ENCODE measurements at regions not wholly inside any gene's neighbourhood (a gene's known extent, or its start where the extent isn't known, plus 50 kb on each side); places are given as distances from the start of the nearest gene placed in this dataset.

- 63% methylated on average over 1 of the region's 1 CpG for WGBS
- DNase-seq (ENCODE audit: low spot score): no peak
- H3K9ac ChIP-seq (ENCODE audit: low read depth in 1 of 2, low read length in 2 of 2): no peak overlapping the region
Measured at GRCh38 chr5:98638701-98639100, 134.8 kb upstream of the RGMB start.

GRCh38 chr5:98639274-98639673, 134.2 kb upstream of the RGMB start:
- 56% methylated on average over 2 of the region's 2 CpGs for WGBS
- H3K4me3 ChIP-seq (ENCODE audit: low read depth in 1 of 3, low read length in 3 of 3): no peak overlapping the region
- peaks cover 0 to 3% (median 0%) of the 10 kb centered on the region in 4 donors for H3K27me3 ChIP-seq (ENCODE audit: control insufficient read depth in 4 of 4, insufficient read depth in 4 of 4, low read length in 3 of 4)
- no peak for DNase-seq (ENCODE audit: low spot score)
- H3K9ac ChIP-seq (ENCODE audit: low read depth in 1 of 2, low read length in 2 of 2): no peak overlapping the region
- no peaks in the 10 kb centered on the region for H3K4me1 ChIP-seq (ENCODE audit: control insufficient read depth in 4 of 4, insufficient read depth in 4 of 4, low read length in 3 of 4)
- H3K36me3 ChIP-seq (ENCODE audit: control insufficient read depth in 4 of 4, insufficient read depth in 3 of 4, low read depth in 1 of 4, low read length in 3 of 4): no peaks in the 10 kb centered on the region
- H3K9me3 ChIP-seq (ENCODE audit: control insufficient read depth in 4 of 4, low read length in 3 of 4): no peaks in the 10 kb centered on the region
- no peak overlapping the region for H3K27ac ChIP-seq (ENCODE audit: low read depth in 1 of 2, low read length in 2 of 2)
- TF ChIP-seq HNF4G (IDR thresholded peaks at IDR 0.05): no peak
- TF ChIP-seq FOXA2 (IDR thresholded peaks at IDR 0.05): no peak
- TF ChIP-seq GABPA (IDR thresholded peaks at IDR 0.05 in 1 of 2, conservative IDR thresholded peaks at IDR 0.05 in 1 of 2): no peak
- no peak for TF ChIP-seq YY1 (IDR thresholded peaks at IDR 0.05)
- no peak for TF ChIP-seq MAX (IDR thresholded peaks at IDR 0.05)
- no peak for TF ChIP-seq REST (IDR thresholded peaks at IDR 0.05)
- no peak for TF ChIP-seq TAF1 (conservative IDR thresholded peaks at IDR 0.05)
- no peak for TF ChIP-seq FOXA1 (IDR thresholded peaks at IDR 0.05)
- no peak for TF ChIP-seq HNF4A (conservative IDR thresholded peaks at IDR 0.05)
- TF ChIP-seq ZBTB33 (IDR thresholded peaks at IDR 0.05): no peak
- no peak for TF ChIP-seq NR2F2 (IDR thresholded peaks at IDR 0.05)
- TF ChIP-seq CTCF (IDR thresholded peaks at IDR 0.05; ENCODE audit: low read depth, low read length, missing input control): no peak
- TF ChIP-seq ATF3 (IDR thresholded peaks at IDR 0.05): no peak
- no peak for TF ChIP-seq RXRA (IDR thresholded peaks at IDR 0.05)

More at GRCh38 chr5:98638701-98639100, 134.8 kb upstream of the RGMB start:
- no peaks in the 10 kb centered on the region for H3K36me3 ChIP-seq (ENCODE audit: control insufficient read depth in 4 of 4, insufficient read depth in 3 of 4, low read depth in 1 of 4, low read length in 3 of 4)
- no peaks in the 10 kb centered on the region for H3K4me1 ChIP-seq (ENCODE audit: control insufficient read depth in 4 of 4, insufficient read depth in 4 of 4, low read length in 3 of 4)
- H3K9me3 ChIP-seq (ENCODE audit: control insufficient read depth in 4 of 4, low read length in 3 of 4): no peaks in the 10 kb centered on the region
- H3K4me3 ChIP-seq (ENCODE audit: low read depth in 1 of 3, low read length in 3 of 3): no peak overlapping the region
- TF ChIP-seq YY1 (IDR thresholded peaks at IDR 0.05) (no peak), TAF1 (conservative IDR thresholded peaks at IDR 0.05) (no peak), HNF4A (conservative IDR thresholded peaks at IDR 0.05) (no peak), RXRA (IDR thresholded peaks at IDR 0.05) (no peak), ATF3 (IDR thresholded peaks at IDR 0.05) (no peak), EGR1 (IDR thresholded peaks at IDR 0.05; ENCODE audit: low read depth in 2 of 2) (no peak), REST (IDR thresholded peaks at IDR 0.05) (no peak)
- peaks cover 0 to 3% (median 0%) of the 10 kb centered on the region in 4 donors for H3K27me3 ChIP-seq (ENCODE audit: control insufficient read depth in 4 of 4, insufficient read depth in 4 of 4, low read length in 3 of 4)
- H3K27ac ChIP-seq (ENCODE audit: low read depth in 1 of 2, low read length in 2 of 2): no peak overlapping the region

Data from liver (tissue), 8 donors.